ENCODE measurements at regions not wholly inside any gene's neighbourhood (a gene's known extent, or its start where the extent isn't known, plus 50 kb on each side); places are given as distances from the start of the nearest gene placed in this dataset.

GRCh38 chr10:130567011-130567410 lies 430.8 kb downstream of the GLRX3 start:
- TF ChIP-seq CTCF (conservative IDR thresholded peaks at IDR 0.05; ENCODE audit: low read length) (no peak), EZH2phosphoT487 (IDR thresholded peaks at IDR 0.05; ENCODE audit: borderline replicate concordance, low read depth, low read length) (no peak)
